Rectal smooth muscle tissue (tissue), 1 donor: ENCODE measurements at regions not wholly inside any gene's neighbourhood (a gene's known extent, or its start where the extent isn't known, plus 50 kb on each side); places are given as distances from the start of the nearest gene placed in this dataset.

Experiments used
- H3K27ac ChIP-seq: one replicate; pipeline ENCODE4 v1.7.0; 2013; ENCODE audit warnings: low read depth, low read length, inconsistent platforms
- H3K27me3 ChIP-seq: one replicate; pipeline ENCODE4 v1.7.0; 2013; ENCODE audit warnings: low read length; ENCODE audit not compliant: control insufficient read depth, insufficient read depth
- H3K36me3 ChIP-seq: one replicate; pipeline ENCODE4 v1.7.0; 2013; ENCODE audit warnings: low read length; ENCODE audit not compliant: control insufficient read depth, insufficient read depth
- H3K4me1 ChIP-seq: one replicate; pipeline ENCODE4 v1.7.0; 2013; ENCODE audit warnings: low read length; ENCODE audit not compliant: control insufficient read depth, insufficient read depth
- H3K4me3 ChIP-seq: one replicate; pipeline ENCODE4 v1.7.0; 2013; ENCODE audit warnings: low read length
- H3K9ac ChIP-seq: one replicate; pipeline ENCODE4 v1.7.0; 2013; ENCODE audit warnings: low read length

DNA sequence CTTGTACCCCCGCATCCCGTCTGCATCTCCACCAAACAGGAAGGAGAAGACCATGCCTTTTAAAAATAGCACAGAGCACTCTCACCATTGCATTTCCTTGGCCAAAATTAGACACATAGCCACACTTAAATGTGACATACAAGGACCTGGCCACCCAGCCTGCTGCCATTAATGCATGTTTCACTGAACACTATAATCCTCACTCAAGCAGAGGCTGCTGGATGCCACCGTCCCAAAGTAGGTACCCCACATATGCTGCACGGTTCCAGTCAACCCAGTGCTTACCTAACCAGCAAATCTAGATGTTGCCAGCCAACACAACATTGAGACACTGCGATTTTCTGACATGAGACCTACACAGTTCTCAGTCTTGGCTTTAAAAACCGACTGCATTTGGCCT is 107.7 kb downstream of the ADSS2 start:
- H3K27me3 ChIP-seq: no peaks in the 10 kb centered on the region
- no peaks in the 10 kb centered on the region for H3K36me3 ChIP-seq
- H3K27ac ChIP-seq: no peak overlapping the region
- no peak overlapping the region for H3K4me3 ChIP-seq
- no peak overlapping the region for H3K9ac ChIP-seq
- H3K4me1 ChIP-seq: no peaks in the 10 kb centered on the region

- Histone ChIP-seq H3K4me3 (no peak overlapping the region), H3K27ac (no peak overlapping the region), H3K27me3 (no peaks in the 10 kb centered on the region), H3K36me3 (no peaks in the 10 kb centered on the region), H3K9ac (no peak overlapping the region), H3K4me1 (no peaks in the 10 kb centered on the region)
Observed at GRCh38 chr1:244346972-244347618, 104.6 kb downstream of the ADSS2 start.

DNA sequence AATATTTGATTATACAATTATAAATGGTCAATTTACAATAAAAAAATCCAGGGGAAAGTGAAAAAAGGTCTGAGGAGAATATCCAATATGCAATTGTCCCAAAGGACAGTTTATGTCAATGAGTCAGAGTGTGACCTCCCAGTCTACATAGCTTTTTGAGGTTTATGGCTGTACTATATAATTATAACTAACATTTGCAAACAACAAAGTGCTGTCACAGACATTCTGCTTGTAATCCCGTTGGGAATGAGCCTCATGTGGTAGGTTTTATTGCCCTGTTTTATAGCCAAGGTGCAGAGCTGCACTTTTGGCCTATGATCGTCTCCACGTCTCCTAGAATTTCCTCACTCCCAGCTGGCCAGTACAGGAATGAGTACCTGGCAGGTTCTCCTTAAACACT is 103.8 kb downstream of the ADSS2 start:
- Histone ChIP-seq H3K9ac (no peak overlapping the region), H3K27me3 (no peaks in the 10 kb centered on the region), H3K27ac (no peak overlapping the region)

DNA sequence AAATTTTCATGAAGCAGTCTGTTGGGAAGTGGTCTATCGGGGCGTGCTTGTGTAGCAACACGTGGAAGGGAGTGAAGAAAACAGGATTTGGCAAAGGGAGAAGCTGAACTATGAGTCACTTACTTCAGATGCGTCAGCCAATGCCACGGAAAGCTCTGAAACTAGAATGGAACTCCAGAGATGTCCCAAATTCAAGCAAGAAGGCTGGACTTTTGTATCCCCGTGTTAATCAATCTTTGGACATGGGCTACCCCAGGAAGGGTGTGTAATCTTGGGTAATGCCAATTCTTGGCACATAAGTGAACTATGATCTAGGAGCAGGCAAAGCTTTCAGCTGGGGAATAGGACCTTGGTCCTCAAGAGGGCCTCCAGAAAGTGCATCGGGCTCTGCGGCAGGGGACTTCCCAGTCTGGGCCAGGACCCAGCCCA is 102.6 kb downstream of the ADSS2 start:
- Histone ChIP-seq H3K4me3 (no peak overlapping the region), H3K27ac (no peak overlapping the region), H3K36me3 (no peaks in the 10 kb centered on the region), H3K27me3 (no peaks in the 10 kb centered on the region), H3K9ac (no peak overlapping the region), H3K4me1 (no peaks in the 10 kb centered on the region)

More for the DNA sequence above, 103.8 kb downstream of the ADSS2 start:
- no peaks in the 10 kb centered on the region for H3K4me1 ChIP-seq
- H3K4me3 ChIP-seq: no peak overlapping the region
- no peaks in the 10 kb centered on the region for H3K36me3 ChIP-seq

GRCh38 chr1:244349581-244350001 is 102.1 kb downstream of the ADSS2 start:
- Histone ChIP-seq H3K27ac (no peak overlapping the region), H3K4me1 (no peaks in the 10 kb centered on the region), H3K27me3 (no peaks in the 10 kb centered on the region), H3K36me3 (no peaks in the 10 kb centered on the region), H3K9ac (no peak overlapping the region), H3K4me3 (no peak overlapping the region)

GRCh38 chr1:244350027-244350426 is 101.7 kb downstream of the ADSS2 start:
- no peak overlapping the region for H3K4me3 ChIP-seq
- no peak overlapping the region for H3K27ac ChIP-seq
- H3K9ac ChIP-seq: no peak overlapping the region
- no peaks in the 10 kb centered on the region for H3K4me1 ChIP-seq
- no peaks in the 10 kb centered on the region for H3K36me3 ChIP-seq
- no peaks in the 10 kb centered on the region for H3K27me3 ChIP-seq

GRCh38 chr1:244352156-244352830 is 99.4 kb downstream of the ADSS2 start:
- Histone ChIP-seq H3K9ac (no peak overlapping the region), H3K27ac (no peak overlapping the region)

DNA sequence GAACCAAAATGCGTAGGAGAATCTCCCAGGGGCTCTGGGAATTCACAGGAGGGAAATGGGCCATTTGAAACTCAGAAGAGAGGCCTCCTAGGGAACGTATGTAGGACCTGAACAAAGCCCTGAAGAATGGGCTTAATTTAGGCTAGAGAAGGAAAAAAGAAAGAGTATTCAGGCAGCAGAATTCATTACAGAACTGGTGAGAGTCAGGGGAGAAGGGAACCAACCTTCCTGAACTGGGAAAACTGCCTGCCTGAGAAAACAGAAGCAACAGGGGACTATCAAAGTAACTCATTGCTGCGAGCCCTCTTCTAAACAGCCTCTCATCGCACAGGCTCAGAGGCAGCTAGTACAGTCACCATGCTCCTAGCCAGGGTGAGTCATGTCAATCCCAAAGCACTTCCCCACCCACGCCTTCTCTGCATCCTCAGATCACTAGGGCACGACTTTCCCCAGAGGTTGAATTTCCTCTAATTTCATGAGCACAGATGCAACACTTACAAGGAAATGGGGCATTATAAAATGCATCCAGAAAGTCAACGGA is 98.1 kb downstream of the ADSS2 start:
- Histone ChIP-seq H3K27me3 (no peaks in the 10 kb centered on the region), H3K36me3 (no peaks in the 10 kb centered on the region), H3K4me3 (no peak overlapping the region), H3K4me1 (no peaks in the 10 kb centered on the region), H3K9ac (no peak overlapping the region), H3K27ac (no peak overlapping the region)

More at GRCh38 chr1:244352156-244352830, 99.4 kb downstream of the ADSS2 start:
- no peaks in the 10 kb centered on the region for H3K36me3 ChIP-seq
- H3K4me3 ChIP-seq: no peak overlapping the region
- no peaks in the 10 kb centered on the region for H3K4me1 ChIP-seq
- H3K27me3 ChIP-seq: no peaks in the 10 kb centered on the region

DNA sequence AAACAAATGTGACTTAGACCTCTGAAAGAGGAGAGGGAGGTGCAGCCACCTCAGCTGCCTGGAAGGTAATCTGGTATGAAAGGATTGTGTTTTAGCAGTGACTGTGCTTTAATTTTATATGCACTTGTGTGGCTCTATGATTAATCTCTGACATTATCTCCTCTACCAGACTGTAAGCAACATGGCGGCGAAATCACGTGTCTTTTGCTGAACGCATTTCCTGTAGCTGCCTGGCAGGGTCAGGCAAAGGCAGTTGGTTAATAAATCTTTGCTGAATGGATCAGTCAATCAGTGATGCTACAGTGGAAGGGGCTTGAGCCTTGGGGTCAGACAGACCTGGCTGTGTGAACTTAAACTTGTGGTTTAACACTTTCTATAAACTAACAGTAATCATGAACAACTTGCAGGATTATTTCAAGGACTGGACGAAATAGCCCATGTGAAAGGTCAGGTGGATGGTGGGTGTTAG is 96.9 kb downstream of the ADSS2 start:
- no peak overlapping the region for H3K27ac ChIP-seq
- no peak overlapping the region for H3K4me3 ChIP-seq
- no peaks in the 10 kb centered on the region for H3K4me1 ChIP-seq
- no peaks in the 10 kb centered on the region for H3K27me3 ChIP-seq
- no peak overlapping the region for H3K9ac ChIP-seq
- H3K36me3 ChIP-seq: no peaks in the 10 kb centered on the region

GRCh38 chr1:244356376-244356775 is 95.3 kb downstream of the ADSS2 start:
- Histone ChIP-seq H3K36me3 (no peaks in the 10 kb centered on the region), H3K9ac (no peak overlapping the region), H3K4me3 (no peak overlapping the region), H3K27me3 (no peaks in the 10 kb centered on the region), H3K27ac (no peak overlapping the region), H3K4me1 (no peaks in the 10 kb centered on the region)
